22Rv1 (cell line): ENCODE measurements at regions not wholly inside any gene's neighbourhood (a gene's known extent, or its start where the extent isn't known, plus 50 kb on each side); places are given as distances from the start of the nearest gene placed in this dataset.

Source experiments
- CTCF ChIP-seq: fragments of 450-650 bp; IDR thresholded peaks from 2 replicates; pipeline ENCODE4 v1.5.1; 2017; ENCODE audit warnings: mild to moderate bottlenecking
- ZFX ChIP-seq: fragments of 450-650 bp; IDR thresholded peaks from 2 replicates; pipeline ENCODE4 v1.6.1; 2017; ENCODE audit warnings: antibody characterized with exemption, borderline replicate concordance

- TF ChIP-seq CTCF (no peak), ZFX (no peak)
Observed at GRCh38 chr2:53170466-53170865, 597.1 kb upstream of the CHAC2 start.
